SK-N-SH treated with all-trans-retinoic acid at 6 μM for 48 hours (cell line): ENCODE measurements at regions not wholly inside any gene's neighbourhood (a gene's known extent, or its start where the extent isn't known, plus 50 kb on each side); places are given as distances from the start of the nearest gene placed in this dataset.
A peak's percentile ranks its signal among the peaks of the same experiment; 100 is the strongest.

Experiments
- ARNTL ChIP-seq: fragments of 450-650 bp; formaldehyde crosslinking; IDR thresholded peaks from 2 replicates; pipeline ENCODE4 v1.5.0; 2020; ENCODE audit warnings: low read depth, mild to moderate bottlenecking, moderate library complexity, borderline replicate concordance
- BACH2 ChIP-seq: fragments of 250-450 bp; sonication (Bioruptor Pico); IDR thresholded peaks from 2 replicates; pipeline ENCODE4 v1.9.0; 2021; ENCODE audit warnings: mild to moderate bottlenecking, borderline replicate concordance
- ISL1 ChIP-seq: fragments of 250-450 bp; sonication (Bioruptor Pico); IDR thresholded peaks from 2 replicates; pipeline ENCODE4 v2.1.2; 2022; ENCODE audit warnings: mild to moderate bottlenecking, moderate library complexity
- OSR1 ChIP-seq: fragments of 250-450 bp; sonication (Bioruptor Pico); IDR thresholded peaks from 2 replicates; pipeline ENCODE4 v1.8.0; 2022; ENCODE audit warnings: moderate library complexity, mild to moderate bottlenecking, inconsistent platforms
- POU6F1 ChIP-seq: fragments of 250-450 bp; sonication (Bioruptor Pico); IDR thresholded peaks from 2 replicates; pipeline ENCODE4 v1.8.0; 2021; ENCODE audit warnings: low read depth, mild to moderate bottlenecking, moderate library complexity, borderline replicate concordance
- SNAI2 ChIP-seq: fragments of 250-450 bp; sonication (Bioruptor Pico); IDR thresholded peaks from 2 replicates; pipeline ENCODE4 v1.5.0; 2020; ENCODE audit warnings: mild to moderate bottlenecking, moderate library complexity
- ZFP3 ChIP-seq: fragments of 250-450 bp; sonication (Bioruptor Pico); IDR thresholded peaks from 2 replicates; pipeline ENCODE4 v1.5.0; 2020; ENCODE audit warnings: mild to moderate bottlenecking, moderate library complexity
- ZNF565 ChIP-seq: fragments of 450-650 bp; formaldehyde crosslinking; conservative IDR thresholded peaks from 2 replicates; pipeline ENCODE4 v1.5.0; 2020; ENCODE audit warnings: low read depth, mild to moderate bottlenecking, moderate library complexity
- ZNF70 ChIP-seq: fragments of 450-650 bp; formaldehyde crosslinking; IDR thresholded peaks from 2 replicates; pipeline ENCODE4 v1.5.0; 2020; ENCODE audit warnings: mild to moderate bottlenecking, moderate library complexity
- ZNF8 ChIP-seq: fragments of 450-650 bp; formaldehyde crosslinking; IDR thresholded peaks from 2 replicates; pipeline ENCODE4 v1.5.0; 2020; ENCODE audit warnings: mild to moderate bottlenecking, moderate library complexity
- TF ChIP-seq, protein P1 (sequence below): fragments of 250-450 bp; sonication (Bioruptor Pico); IDR thresholded peaks from 2 replicates; pipeline ENCODE4 v1.5.1; 2020; ENCODE audit warnings: low read depth, mild to moderate bottlenecking, moderate library complexity
- TF ChIP-seq, protein P2 (sequence below): fragments of 250-450 bp; sonication (Bioruptor Pico); IDR thresholded peaks from 2 replicates; pipeline ENCODE4 v1.8.0; 2020; ENCODE audit warnings: mild to moderate bottlenecking, moderate library complexity, borderline replicate concordance

GRCh38 chr10:78588194-78588811 is 480.5 kb upstream of the ZMIZ1 start:
- TF ChIP-seq ZFP3 (CRISPR knock-in tag) (peak; percentile 80), ARNTL (CRISPR knock-in tag) (no peak), OSR1 (no peak), ZNF8 (CRISPR knock-in tag) (no peak; the same call in 1 of the 2 replicates), ZNF70 (CRISPR knock-in tag) (no peak), ISL1 (CRISPR knock-in tag) (peak; percentile 97), POU6F1 (peak; percentile 77; the same call in 1 of the 2 replicates), BACH2 (CRISPR knock-in tag) (no peak), ZNF565 (CRISPR knock-in tag) (0 out of 2 replicates have a peak, but pooled peaks have one; percentile 68), SNAI2 (CRISPR knock-in tag) (peak; percentile 91; the same call in 1 of the 2 replicates)
- TF ChIP-seq, protein P1, sequence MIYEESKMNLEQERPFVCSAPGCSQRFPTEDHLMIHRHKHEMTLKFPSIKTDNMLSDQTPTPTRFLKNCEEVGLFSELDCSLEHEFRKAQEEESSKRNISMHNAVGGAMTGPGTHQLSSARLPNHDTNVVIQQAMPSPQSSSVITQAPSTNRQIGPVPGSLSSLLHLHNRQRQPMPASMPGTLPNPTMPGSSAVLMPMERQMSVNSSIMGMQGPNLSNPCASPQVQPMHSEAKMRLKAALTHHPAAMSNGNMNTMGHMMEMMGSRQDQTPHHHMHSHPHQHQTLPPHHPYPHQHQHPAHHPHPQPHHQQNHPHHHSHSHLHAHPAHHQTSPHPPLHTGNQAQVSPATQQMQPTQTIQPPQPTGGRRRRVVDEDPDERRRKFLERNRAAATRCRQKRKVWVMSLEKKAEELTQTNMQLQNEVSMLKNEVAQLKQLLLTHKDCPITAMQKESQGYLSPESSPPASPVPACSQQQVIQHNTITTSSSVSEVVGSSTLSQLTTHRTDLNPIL (CRISPR knock-in tag) = peak; percentile 87
- TF ChIP-seq, protein P2, sequence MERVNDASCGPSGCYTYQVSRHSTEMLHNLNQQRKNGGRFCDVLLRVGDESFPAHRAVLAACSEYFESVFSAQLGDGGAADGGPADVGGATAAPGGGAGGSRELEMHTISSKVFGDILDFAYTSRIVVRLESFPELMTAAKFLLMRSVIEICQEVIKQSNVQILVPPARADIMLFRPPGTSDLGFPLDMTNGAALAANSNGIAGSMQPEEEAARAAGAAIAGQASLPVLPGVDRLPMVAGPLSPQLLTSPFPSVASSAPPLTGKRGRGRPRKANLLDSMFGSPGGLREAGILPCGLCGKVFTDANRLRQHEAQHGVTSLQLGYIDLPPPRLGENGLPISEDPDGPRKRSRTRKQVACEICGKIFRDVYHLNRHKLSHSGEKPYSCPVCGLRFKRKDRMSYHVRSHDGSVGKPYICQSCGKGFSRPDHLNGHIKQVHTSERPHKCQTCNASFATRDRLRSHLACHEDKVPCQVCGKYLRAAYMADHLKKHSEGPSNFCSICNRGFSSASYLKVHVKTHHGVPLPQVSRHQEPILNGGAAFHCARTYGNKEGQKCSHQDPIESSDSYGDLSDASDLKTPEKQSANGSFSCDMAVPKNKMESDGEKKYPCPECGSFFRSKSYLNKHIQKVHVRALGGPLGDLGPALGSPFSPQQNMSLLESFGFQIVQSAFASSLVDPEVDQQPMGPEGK (CRISPR knock-in tag) = peak; percentile 73
